OCI-LY7 (cell line): ENCODE measurements at regions not wholly inside any gene's neighbourhood (a gene's known extent, or its start where the extent isn't known, plus 50 kb on each side); places are given as distances from the start of the nearest gene placed in this dataset.

Experiments used
- EZH2phosphoT487 ChIP-seq: fragments of 200-600 bp; sonication (generic); IDR thresholded peaks from 2 replicates; pipeline ENCODE4 v1.6.1; 2018; ENCODE audit warnings: low read depth, borderline replicate concordance, mild to moderate bottlenecking, mixed run types, antibody characterized with exemption, low read length, moderate library complexity, mixed read lengths
- TF ChIP-seq, protein P1 (sequence below): fragments of 200-600 bp; sonication (generic); conservative IDR thresholded peaks from 2 replicates; pipeline ENCODE4 v1.5.1; 2014; ENCODE audit warnings: mild to moderate bottlenecking, antibody characterized with exemption, low read length, moderate library complexity, mixed read lengths

DNA sequence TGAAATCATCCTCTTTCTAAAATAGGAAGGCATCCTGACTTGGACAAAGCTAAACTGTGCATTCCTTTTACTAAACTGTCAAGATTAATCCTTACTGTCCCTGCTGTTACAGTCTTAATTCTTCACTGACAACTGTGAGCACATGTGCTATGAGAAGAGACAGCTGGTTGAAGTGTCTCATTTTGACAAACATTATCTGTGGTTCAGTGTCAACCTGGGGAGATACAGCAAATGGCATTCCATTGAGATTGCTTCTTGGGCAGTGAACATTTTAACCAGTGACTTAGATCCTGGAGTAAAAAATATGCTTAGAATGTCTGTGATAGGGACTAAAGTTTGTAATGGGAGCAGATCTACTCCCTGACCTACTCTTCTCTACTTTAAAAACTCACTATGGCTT lies 552.6 kb upstream of the ATP2B1 start:
- TF ChIP-seq, protein P1, sequence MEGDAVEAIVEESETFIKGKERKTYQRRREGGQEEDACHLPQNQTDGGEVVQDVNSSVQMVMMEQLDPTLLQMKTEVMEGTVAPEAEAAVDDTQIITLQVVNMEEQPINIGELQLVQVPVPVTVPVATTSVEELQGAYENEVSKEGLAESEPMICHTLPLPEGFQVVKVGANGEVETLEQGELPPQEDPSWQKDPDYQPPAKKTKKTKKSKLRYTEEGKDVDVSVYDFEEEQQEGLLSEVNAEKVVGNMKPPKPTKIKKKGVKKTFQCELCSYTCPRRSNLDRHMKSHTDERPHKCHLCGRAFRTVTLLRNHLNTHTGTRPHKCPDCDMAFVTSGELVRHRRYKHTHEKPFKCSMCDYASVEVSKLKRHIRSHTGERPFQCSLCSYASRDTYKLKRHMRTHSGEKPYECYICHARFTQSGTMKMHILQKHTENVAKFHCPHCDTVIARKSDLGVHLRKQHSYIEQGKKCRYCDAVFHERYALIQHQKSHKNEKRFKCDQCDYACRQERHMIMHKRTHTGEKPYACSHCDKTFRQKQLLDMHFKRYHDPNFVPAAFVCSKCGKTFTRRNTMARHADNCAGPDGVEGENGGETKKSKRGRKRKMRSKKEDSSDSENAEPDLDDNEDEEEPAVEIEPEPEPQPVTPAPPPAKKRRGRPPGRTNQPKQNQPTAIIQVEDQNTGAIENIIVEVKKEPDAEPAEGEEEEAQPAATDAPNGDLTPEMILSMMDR = no peak
- TF ChIP-seq EZH2phosphoT487 = no peak
